Stimulated activated CD4-positive, alpha-beta T cell treated with anti-CD3 and anti-CD28 coated beads, Interleukin-1b, Interleukin-23, amount 100 ng/mL, for 1 hour (primary cell): ENCODE measurements at regions not wholly inside any gene's neighbourhood (a gene's known extent, or its start where the extent isn't known, plus 50 kb on each side); places are given as distances from the start of the nearest gene placed in this dataset.

Source experiments
- DNase-seq, 2 donors: peaks; one replicate each; pipeline ENCODE4 v3.0.0-alpha.2; 2020; ENCODE audit warnings: low read depth in 2 of 2

DNA sequence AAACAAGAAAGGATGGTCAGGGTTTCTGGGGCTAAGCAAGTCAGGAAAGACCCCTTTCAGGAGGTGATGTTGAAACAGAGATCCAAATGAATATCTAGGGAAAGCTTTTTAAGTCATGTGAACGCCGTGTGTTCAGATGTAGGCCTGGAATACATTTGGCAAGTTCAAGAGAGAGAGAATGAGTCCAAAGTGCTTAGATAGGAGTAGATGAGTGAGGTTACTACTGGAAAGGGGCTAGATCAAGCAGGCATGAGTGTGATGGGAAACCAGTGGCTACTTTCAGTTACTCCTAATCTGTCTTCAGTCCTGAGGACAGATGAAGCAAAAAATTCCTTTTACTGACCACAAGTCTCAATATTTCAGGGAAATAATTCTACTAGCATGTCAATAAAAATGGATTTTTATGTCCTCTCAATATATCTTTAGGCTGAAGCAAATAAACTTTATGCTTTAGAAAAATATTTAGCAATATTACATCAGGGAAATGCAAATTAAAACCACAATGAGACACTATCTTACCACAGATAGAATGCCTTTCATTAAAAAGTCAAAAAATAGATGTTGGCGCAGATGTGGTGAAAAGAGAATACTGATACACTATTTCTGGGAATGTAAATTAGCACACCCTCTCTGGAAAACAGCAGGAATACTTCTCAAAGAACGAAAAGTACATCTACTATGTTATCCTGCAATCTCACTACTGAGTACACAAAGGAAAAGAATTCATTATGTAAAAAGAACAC is 1085.0 kb upstream of the TENM4 start:
- no peak for DNase-seq

- no peak for DNase-seq
Measured at GRCh38 chr11:80524349-80524748, 1083.5 kb upstream of the TENM4 start.

DNA sequence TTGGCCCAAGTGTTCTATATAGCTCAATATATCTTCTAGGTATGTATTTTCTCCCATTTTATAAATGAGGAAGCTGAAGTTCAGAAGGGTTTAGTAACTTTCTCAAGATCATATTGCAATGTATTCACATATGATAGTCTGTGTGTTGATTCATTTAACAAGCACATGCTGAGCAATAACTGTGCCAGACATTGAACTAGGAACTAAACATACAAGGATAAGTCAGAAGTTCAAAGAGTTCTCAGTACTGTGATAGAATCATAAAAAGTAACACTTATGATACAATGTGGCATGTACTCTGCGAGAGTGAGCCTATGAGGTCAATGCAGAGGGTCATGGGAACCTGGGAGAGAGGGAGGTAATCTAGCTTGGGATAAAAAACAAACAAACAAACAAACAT is 1082.2 kb upstream of the TENM4 start:
- DNase-seq = no peak

DNA sequence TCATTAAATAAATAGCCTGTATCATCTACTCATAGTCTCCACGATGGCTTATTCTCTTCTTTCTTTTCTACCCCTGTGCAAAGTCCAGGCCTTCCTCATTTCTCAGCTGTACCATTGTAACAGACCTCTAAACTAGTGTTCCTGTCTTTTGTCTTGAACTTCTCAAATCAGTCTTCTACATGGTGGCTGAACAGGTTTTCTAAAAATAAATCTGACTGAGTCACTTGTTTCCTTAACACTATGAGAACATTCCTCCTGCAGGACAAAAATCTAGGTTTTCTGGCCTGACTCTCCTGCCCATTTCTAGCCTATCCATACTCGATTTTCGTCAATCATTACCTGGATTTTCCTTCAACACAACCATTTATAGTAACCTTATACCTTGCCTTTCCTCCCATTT is 1080.8 kb upstream of the TENM4 start:
- DNase-seq = no peak

DNA sequence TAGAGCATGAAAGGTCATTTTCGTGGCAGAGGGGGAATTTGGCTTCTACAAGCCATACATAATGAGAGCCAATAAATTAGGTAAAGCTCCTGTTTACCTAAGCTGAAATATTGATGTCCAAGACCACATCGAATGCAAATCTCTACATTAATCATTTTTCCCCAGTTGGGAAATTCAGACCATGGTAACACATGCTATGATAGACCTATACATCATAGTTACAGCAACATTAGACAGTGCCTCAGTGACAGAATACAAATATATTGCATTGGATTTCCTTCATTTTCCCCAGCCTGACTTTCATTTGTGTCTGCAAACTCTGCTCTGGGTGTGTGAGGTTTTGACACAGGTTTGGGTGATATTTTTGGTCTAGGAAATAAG is 1079.7 kb upstream of the TENM4 start:
- DNase-seq = no peak

DNA sequence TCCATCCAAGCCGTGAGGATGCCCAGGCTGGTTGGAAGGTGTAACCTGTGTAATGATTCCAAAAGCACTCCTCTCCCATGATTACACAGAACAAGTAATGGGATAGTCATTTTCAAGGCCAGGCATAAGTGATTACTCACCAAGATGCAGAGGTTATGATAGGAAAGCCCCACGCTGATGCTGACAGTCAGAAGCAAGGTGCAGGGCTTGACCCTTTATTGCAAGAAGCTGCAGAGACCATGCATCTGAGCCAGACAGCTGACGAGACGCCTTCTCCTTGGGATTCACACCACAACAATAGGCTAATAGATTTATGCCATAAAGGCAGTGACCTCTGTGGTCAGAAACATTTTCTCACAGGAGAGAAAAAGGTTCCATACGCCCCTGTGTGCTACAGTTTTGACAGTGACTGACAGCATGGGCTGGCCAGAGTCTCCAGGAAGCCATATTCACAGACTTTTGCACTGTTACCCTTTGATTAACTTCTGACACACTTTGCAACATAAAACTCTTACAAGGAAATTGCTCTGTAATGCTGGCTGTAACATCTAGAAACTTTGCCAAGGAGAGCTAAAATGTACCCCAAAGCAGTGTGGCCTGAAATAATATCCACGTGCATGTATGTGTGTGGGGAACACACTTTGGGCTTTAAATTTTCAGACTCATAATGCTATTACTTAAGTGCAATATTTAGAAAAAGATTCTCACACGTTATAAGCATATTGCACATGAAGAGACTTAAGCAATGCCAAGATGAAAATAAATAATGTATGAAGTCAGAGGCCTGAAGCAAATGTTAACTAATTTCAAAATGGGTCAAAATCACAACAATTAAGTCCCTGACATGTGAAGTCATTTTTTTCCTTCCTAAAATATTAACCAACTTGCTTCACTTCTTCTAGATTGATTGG is 1079.0 kb upstream of the TENM4 start:
- DNase-seq = no peak

DNA sequence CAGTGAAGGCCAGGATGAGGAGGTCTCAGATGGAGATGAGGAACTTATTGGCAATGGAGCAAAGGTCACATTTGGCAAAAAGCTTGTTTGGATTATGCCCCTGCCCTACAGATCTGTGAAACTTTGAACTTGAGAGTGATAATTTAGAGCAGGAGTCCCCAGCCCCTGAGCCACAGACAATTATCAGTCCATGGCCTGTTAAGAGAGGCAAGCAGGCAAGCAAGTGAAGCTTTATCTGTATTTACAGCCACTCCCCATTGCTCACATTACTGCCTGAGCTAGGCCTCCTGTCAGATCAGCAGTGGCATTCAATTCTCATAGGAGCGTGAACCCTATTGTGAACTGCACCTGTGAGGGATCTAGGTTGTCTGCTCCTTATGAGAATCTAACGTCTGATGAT is 1076.9 kb upstream of the TENM4 start:
- no peak for DNase-seq

DNA sequence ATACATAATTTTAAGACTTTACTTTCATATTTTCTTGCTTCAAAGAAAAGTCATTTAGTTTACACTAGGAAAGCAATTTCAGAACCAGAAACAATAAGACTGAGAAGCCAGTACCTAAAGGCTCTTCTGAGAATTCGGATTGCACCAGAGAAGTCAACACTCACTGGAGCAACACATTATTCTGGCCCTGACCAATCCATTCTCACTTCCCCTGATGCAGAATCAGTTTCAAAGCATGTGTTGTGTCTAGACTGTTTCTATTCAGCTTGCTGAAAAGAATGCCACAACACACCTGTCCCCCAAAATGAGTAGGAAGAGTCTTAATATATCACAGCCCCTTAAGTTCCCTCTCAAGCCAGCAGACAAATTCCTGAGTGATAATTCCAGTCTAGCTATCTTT is 1074.3 kb upstream of the TENM4 start:
- DNase-seq = no peak

GRCh38 chr11:80512491-80512890 is 1071.7 kb upstream of the TENM4 start:
- DNase-seq = no peak

GRCh38 chr11:80505771-80506170 is 1064.9 kb upstream of the TENM4 start:
- no peak for DNase-seq

- no peak for DNase-seq
Measured at GRCh38 chr11:80503990-80504389, 1063.2 kb upstream of the TENM4 start.

GRCh38 chr11:80502511-80502910 is 1061.7 kb upstream of the TENM4 start:
- DNase-seq = no peak

DNA sequence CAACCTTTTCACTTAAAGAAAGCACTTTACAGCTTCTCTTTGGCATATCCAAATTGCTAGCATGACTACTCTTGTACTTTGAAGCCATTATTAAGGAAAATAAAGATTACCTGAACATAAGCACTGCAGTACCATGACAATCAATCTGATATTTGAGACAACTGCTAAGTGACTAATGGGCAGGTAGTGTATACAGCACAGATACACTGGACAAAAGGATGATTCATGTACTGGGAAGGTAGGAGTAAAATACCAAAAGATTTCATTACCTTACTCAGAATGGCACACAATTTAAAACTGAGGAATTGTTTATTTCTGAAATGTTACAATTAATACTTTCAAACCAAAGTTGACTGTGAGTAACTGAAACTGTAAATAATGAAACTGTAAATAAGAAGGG is 1054.3 kb upstream of the TENM4 start:
- DNase-seq = no peak

DNA sequence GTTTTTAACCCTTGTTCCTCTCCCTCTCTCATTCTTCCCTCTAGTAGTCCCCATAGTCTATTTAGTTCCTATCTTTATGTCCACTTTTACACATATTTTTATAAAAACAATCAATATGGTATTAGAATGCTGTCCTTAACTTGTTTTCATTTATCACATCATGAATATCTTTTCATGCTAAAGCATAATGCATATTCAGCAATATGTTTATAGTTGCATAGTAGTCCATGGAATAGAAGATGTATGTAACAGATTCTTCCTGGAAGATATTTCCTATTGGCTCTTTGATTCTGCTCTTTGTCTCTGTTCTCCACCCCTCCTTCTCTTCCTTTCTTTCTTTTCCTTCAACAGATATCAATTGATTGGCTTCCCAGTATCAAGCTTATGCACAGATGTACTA is 1047.1 kb upstream of the TENM4 start:
- DNase-seq = no peak

DNA sequence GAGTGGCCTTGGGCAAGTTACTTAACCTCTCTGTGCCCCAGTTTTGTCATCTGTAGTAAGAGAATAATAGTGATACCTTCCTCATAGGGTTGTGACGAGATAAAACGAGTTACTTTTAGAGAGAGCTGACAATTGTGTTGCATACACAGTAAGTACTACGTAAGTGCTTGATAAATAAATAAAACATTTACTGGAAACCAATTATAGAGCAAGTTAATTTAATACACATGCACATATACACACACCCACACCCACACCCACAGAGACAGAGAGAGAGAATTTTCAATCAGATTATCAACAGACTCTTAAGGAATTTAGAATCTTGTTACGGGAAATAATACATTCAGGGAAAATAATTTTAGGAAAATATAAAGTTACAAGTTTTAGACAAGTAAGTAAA is 1045.8 kb upstream of the TENM4 start:
- no peak for DNase-seq

- no peak for DNase-seq
Measured at GRCh38 chr11:80477178-80477577, 1036.3 kb upstream of the TENM4 start.

DNA sequence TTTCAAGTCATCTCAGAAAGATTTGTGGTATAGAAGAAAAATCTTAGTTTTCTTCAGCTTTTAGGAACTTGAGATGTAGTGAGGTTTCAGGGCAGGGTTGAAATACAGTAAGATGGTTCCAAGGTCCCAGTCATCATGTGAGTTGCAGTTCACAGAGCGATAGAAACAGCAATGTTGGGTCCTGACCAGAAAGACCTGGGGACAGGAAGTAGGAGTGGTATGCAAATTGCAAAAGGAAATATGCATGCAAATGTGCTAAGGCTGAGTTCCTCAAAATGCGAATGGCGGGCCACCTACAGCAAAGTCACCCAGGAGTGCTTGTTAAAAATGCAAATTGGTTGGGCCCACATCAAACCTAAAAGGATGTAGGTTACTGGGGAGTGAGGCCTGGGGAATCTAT is 1032.7 kb upstream of the TENM4 start:
- no peak for DNase-seq

DNA sequence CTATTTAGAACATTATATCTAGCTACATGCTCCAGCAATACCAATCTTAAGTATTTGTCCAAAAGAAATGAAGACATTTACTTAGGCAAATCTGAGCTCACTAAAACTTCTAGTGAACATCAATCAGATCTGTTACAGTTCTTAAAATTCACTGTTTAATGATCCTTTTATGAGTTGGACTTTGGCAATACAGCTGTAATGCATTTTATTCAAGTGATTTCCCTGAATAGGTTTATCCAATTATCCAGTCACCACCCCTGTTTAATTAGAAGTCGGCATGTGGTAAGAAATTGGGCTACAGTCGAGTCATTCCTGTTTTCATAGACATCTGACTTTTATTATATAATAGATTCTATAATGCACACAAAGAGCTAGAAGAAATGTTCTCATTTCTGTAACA is 1029.0 kb upstream of the TENM4 start:
- no peak for DNase-seq

GRCh38 chr11:80466570-80466969 is 1025.7 kb upstream of the TENM4 start:
- DNase-seq = no peak

GRCh38 chr11:80462211-80462610 is 1021.4 kb upstream of the TENM4 start:
- DNase-seq = no peak

GRCh38 chr11:80458376-80458775 is 1017.5 kb upstream of the TENM4 start:
- no peak for DNase-seq

GRCh38 chr11:80457823-80458222 is 1017.0 kb upstream of the TENM4 start:
- no peak for DNase-seq

DNA sequence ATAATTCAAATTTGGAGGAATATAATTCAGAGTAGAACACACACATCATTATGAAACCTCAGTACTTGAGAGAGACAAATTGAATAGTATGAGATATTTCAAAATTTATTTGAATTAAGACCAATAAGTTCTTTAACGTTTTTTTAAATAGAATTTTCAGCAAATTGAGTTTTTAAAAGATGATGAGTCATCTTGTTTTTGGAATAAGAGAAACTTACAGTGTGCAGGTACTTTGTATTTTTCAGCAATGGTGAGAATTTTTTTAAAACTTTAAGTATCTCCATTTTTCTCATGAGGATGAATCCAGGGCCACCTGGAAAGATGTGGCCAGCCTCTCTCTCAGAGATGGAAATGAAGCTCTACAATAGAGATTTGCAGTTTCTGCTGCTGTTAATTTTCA is 1015.0 kb upstream of the TENM4 start:
- no peak for DNase-seq
